ENCODE measurements at regions not wholly inside any gene's neighbourhood (a gene's known extent, or its start where the extent isn't known, plus 50 kb on each side); places are given as distances from the start of the nearest gene placed in this dataset.

DNA sequence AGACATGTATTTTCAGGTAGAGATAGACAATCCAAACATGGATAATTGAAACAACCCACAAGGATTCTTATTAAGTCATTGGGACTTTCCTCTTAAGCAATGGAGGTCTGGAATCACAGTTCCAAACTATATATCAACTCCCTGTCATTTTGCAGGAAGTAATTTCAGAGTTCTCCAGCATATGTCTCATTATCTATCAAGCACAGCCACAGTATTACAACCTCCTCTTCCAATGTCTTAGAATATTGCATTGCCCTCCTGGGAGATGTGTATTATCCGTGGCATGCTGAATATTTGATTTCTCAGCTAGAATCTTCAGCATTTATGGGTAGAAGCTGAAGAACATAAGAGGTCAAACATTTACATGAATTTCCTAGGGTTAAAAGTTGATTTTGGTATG is 1255.8 kb downstream of the SORCS1 start:
- TF ChIP-seq, protein P1, sequence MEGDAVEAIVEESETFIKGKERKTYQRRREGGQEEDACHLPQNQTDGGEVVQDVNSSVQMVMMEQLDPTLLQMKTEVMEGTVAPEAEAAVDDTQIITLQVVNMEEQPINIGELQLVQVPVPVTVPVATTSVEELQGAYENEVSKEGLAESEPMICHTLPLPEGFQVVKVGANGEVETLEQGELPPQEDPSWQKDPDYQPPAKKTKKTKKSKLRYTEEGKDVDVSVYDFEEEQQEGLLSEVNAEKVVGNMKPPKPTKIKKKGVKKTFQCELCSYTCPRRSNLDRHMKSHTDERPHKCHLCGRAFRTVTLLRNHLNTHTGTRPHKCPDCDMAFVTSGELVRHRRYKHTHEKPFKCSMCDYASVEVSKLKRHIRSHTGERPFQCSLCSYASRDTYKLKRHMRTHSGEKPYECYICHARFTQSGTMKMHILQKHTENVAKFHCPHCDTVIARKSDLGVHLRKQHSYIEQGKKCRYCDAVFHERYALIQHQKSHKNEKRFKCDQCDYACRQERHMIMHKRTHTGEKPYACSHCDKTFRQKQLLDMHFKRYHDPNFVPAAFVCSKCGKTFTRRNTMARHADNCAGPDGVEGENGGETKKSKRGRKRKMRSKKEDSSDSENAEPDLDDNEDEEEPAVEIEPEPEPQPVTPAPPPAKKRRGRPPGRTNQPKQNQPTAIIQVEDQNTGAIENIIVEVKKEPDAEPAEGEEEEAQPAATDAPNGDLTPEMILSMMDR (optimal IDR thresholded peaks at IDR 0.05 in 1 of 3, IDR thresholded peaks at IDR 0.05 in 1 of 3, conservative IDR thresholded peaks at IDR 0.05 in 1 of 3; ENCODE audit: extremely low read depth in 1 of 3, insufficient read depth in 2 of 3, low read length in 3 of 3), result no peak
- TF ChIP-seq EZH2 (IDR thresholded peaks at IDR 0.05; ENCODE audit: low read length), result no peak

All from keratinocyte (primary cell).